ENCODE measurements at regions not wholly inside any gene's neighbourhood (a gene's known extent, or its start where the extent isn't known, plus 50 kb on each side); places are given as distances from the start of the nearest gene placed in this dataset.

DNA sequence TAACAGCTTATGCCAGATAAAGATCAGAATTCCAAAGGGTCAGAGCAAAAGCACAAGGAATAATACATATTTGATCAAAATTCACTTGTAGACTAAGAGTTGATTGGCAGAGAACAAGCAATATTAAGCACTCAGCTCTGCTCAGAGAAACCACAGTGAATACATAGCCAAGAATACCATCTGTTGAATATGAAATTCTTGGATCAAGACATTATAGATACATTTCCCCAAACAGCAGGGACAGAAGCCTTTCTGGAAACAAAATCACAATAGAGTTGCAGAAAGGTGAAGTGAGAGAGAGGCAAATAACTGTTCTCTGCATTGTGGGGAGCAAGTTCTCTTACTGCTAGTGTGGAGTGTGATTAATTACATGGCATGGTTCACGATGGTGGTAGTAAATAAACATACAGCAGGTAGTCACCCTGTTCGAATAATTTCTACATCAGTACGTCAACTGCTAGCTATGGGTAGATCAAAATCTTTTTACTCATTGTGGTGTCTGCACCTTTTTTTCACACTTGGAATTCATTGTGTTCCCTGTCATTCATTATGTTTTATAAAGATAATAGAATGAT is 366.7 kb downstream of the PCDH7 start:
- no peaks in the 10 kb centered on the region for H3K79me2 ChIP-seq (ENCODE audit: insufficient read depth, low read length)
- H4K20me1 ChIP-seq (ENCODE audit: insufficient read depth, low read length, poor library complexity, severe bottlenecking): peaks cover 2% of the 10 kb centered on the region
- H3K9me3 ChIP-seq (ENCODE audit: insufficient read depth, low read depth, low read length): no peaks in the 10 kb centered on the region
- no peak overlapping the region for H3K4me2 ChIP-seq (ENCODE audit: low read depth, low read length, poor library complexity, severe bottlenecking)
- no peak overlapping the region for H3K4me3 ChIP-seq (ENCODE audit: low read length, poor library complexity, severe bottlenecking)
- no peaks in the 10 kb centered on the region for H3K4me1 ChIP-seq (ENCODE audit: insufficient read depth, low read length, poor library complexity, severe bottlenecking)
- H3K27me3 ChIP-seq (ENCODE audit: insufficient read depth, low read length, poor library complexity, severe bottlenecking): no peaks in the 10 kb centered on the region
- no peaks in the 10 kb centered on the region for H3K36me3 ChIP-seq (ENCODE audit: insufficient read depth, low read length)
- H3F3A ChIP-seq (ENCODE audit: low read depth): no peaks in the 10 kb centered on the region
- no peak overlapping the region for H2AFZ ChIP-seq (ENCODE audit: low read length)
- no peaks in the 10 kb centered on the region for H3K9me2 ChIP-seq (replicated peaks; ENCODE audit: low read depth, low read length)
- no peak overlapping the region for H3K9ac ChIP-seq (ENCODE audit: low read depth, low read length, poor library complexity, severe bottlenecking)
- TF ChIP-seq, protein P1, sequence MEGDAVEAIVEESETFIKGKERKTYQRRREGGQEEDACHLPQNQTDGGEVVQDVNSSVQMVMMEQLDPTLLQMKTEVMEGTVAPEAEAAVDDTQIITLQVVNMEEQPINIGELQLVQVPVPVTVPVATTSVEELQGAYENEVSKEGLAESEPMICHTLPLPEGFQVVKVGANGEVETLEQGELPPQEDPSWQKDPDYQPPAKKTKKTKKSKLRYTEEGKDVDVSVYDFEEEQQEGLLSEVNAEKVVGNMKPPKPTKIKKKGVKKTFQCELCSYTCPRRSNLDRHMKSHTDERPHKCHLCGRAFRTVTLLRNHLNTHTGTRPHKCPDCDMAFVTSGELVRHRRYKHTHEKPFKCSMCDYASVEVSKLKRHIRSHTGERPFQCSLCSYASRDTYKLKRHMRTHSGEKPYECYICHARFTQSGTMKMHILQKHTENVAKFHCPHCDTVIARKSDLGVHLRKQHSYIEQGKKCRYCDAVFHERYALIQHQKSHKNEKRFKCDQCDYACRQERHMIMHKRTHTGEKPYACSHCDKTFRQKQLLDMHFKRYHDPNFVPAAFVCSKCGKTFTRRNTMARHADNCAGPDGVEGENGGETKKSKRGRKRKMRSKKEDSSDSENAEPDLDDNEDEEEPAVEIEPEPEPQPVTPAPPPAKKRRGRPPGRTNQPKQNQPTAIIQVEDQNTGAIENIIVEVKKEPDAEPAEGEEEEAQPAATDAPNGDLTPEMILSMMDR (conservative IDR thresholded peaks at IDR 0.05; ENCODE audit: low read length): no peak
- TF ChIP-seq EZH2phosphoT487 (IDR thresholded peaks at IDR 0.05; ENCODE audit: borderline replicate concordance): no peak

DNA sequence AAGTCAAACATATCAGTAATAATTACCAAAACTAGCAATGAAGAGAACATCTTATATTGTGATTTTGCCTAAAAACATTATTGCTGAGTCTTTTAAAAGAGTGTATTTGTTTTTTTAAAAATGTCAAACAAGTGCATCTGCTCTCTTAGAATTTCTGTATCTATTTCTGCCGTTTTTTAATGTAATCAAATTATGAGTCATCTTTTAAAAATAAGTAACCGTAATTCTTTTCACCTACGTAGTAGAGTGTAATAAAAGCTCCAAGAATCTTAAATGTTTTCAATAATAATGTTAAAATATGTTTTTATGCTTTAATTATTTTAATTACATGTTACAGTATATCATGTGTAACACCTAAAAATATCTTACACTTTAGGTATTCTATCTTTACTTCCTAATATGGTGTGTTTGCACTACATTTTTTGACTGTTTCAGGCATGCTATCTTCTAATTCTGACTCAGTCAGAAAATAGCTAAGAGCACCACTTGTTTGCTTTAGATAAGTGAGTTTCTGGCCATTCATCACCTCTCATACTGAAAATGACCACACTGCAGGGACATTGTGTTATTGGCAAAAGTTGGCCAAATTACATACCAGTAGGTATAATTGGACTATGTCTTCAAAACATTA is 368.5 kb downstream of the PCDH7 start:
- H3K4me2 ChIP-seq (ENCODE audit: low read depth, low read length, poor library complexity, severe bottlenecking): no peak overlapping the region
- no peaks in the 10 kb centered on the region for H4K20me1 ChIP-seq (ENCODE audit: insufficient read depth, low read length, poor library complexity, severe bottlenecking)
- H3K4me3 ChIP-seq (ENCODE audit: low read length, poor library complexity, severe bottlenecking): no peak overlapping the region
- no peaks in the 10 kb centered on the region for H3F3A ChIP-seq (ENCODE audit: low read depth)
- no peaks in the 10 kb centered on the region for H3K9me2 ChIP-seq (replicated peaks; ENCODE audit: low read depth, low read length)
- H3K9ac ChIP-seq (ENCODE audit: low read depth, low read length, poor library complexity, severe bottlenecking): no peak overlapping the region
- H3K9me3 ChIP-seq (ENCODE audit: insufficient read depth, low read depth, low read length): no peaks in the 10 kb centered on the region
- H2AFZ ChIP-seq (ENCODE audit: low read length): no peak overlapping the region
- TF ChIP-seq, protein P1 (conservative IDR thresholded peaks at IDR 0.05; ENCODE audit: low read length): no peak
- TF ChIP-seq EZH2phosphoT487 (IDR thresholded peaks at IDR 0.05; ENCODE audit: borderline replicate concordance): no peak
- H3K27me3 ChIP-seq (ENCODE audit: insufficient read depth, low read length, poor library complexity, severe bottlenecking): no peaks in the 10 kb centered on the region
- no peaks in the 10 kb centered on the region for H3K79me2 ChIP-seq (ENCODE audit: insufficient read depth, low read length)
- H3K36me3 ChIP-seq (ENCODE audit: insufficient read depth, low read length): no peaks in the 10 kb centered on the region
- H3K4me1 ChIP-seq (ENCODE audit: insufficient read depth, low read length, poor library complexity, severe bottlenecking): no peaks in the 10 kb centered on the region

DNA sequence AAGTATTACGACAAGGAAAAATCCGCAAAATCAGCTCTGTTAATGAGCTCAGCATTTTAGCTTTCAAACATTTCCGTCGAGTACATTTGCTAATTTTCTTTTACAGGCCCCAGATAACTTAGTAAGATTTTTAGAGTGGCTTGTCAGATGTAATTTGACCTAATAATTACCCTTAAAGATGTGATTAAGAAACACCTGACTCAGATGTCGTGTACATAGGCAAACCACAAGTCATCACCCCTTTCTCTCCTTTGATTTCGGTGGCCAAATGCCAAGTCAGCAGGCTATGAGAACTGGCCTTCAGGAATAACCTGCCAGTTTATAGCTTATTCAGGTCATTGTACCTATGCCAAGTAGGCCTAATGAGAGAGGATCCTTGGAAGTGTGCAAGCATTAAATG is 369.6 kb downstream of the PCDH7 start:
- no peak for TF ChIP-seq EZH2phosphoT487 (IDR thresholded peaks at IDR 0.05; ENCODE audit: borderline replicate concordance)
- TF ChIP-seq, protein P1 (conservative IDR thresholded peaks at IDR 0.05; ENCODE audit: low read length): no peak
- no peak overlapping the region for H3K9ac ChIP-seq (ENCODE audit: low read depth, low read length, poor library complexity, severe bottlenecking)
- H3K36me3 ChIP-seq (ENCODE audit: insufficient read depth, low read length): no peaks in the 10 kb centered on the region
- no peaks in the 10 kb centered on the region for H3K9me2 ChIP-seq (replicated peaks; ENCODE audit: low read depth, low read length)
- no peaks in the 10 kb centered on the region for H3K4me1 ChIP-seq (ENCODE audit: insufficient read depth, low read length, poor library complexity, severe bottlenecking)
- H3K27me3 ChIP-seq (ENCODE audit: insufficient read depth, low read length, poor library complexity, severe bottlenecking): no peaks in the 10 kb centered on the region
- H3K4me3 ChIP-seq (ENCODE audit: low read length, poor library complexity, severe bottlenecking): no peak overlapping the region
- H3F3A ChIP-seq (ENCODE audit: low read depth): no peaks in the 10 kb centered on the region
- no peaks in the 10 kb centered on the region for H4K20me1 ChIP-seq (ENCODE audit: insufficient read depth, low read length, poor library complexity, severe bottlenecking)
- no peak overlapping the region for H2AFZ ChIP-seq (ENCODE audit: low read length)
- H3K79me2 ChIP-seq (ENCODE audit: insufficient read depth, low read length): no peaks in the 10 kb centered on the region
- H3K9me3 ChIP-seq (ENCODE audit: insufficient read depth, low read depth, low read length): no peaks in the 10 kb centered on the region
- H3K4me2 ChIP-seq (ENCODE audit: low read depth, low read length, poor library complexity, severe bottlenecking): no peak overlapping the region

All from Loucy (cell line).